Islet of Langerhans (tissue), 1 donor: ENCODE measurements at regions not wholly inside any gene's neighbourhood (a gene's known extent, or its start where the extent isn't known, plus 50 kb on each side); places are given as distances from the start of the nearest gene placed in this dataset.
A peak's percentile ranks its signal among the peaks of the same experiment; 100 is the strongest.

ENCODE experiments used
- FAIRE-seq: peaks from one replicate; lab custom pipeline; 2011; peaks lifted over from hg19 to GRCh38; lab: Jason Lieb, UNC

DNA sequence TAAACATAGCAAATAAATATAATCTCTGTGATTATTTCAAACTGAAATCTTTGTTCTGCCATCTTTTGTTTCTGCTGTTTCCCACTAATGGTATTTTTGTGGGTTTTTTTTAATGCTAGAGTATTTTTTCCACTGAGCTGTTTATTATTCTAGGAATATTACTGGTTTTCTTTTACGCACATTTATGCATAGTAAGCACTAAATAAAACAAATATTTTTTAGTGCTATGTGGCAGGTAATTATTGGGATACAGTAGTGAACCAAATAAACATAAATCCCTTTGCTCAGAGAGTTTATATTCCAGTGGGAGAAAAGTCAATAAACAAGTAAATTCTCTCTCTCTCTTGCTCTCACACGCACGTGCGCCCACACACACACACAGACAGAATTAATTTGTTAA, 397.4 kb downstream of the PRDM5 start:
- FAIRE-seq = no peak

- no peak for FAIRE-seq
Measured at GRCh38 chr4:120524237-120524636, 398.3 kb downstream of the PRDM5 start.

DNA sequence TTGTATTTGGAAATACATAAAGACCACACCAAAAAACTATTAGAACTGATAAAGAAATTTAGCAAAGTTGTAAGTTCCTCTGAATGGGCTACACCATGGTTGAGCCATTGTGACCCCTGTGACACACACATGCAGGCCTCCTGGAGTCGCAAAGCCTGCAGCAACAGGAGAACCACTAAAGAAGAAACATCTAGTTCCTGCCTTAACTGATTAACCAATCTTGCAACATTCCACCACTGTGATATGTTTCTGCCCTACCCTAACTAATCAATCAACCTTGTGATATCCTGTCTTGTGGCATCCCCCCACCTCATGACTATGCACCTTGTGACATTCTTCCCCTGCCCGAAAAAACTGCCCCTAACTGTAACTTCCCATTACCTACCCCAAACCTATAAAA, 401.8 kb downstream of the PRDM5 start:
- FAIRE-seq = no peak

GRCh38 chr4:120517966-120518365, 404.6 kb downstream of the PRDM5 start:
- peak; percentile 79 for FAIRE-seq

DNA sequence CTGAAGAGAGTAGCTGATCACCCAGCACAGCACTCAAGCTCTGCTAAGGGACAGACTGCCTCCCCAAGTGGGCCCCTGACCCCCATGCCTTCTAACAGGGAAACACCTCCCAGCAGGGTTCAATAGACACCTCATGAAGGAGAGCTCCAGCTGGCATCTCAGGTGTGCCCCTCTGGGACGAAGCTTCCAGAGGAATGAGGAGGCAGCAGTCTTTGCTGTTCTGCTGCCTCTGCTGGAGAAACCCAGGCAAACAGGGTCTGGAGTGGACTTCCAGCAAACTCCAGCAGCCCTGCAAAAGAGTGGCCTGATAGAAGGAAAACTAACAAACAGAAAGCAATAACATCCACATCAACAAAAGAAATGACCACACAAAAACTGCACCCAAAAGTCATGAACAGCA, 412.8 kb downstream of the PRDM5 start:
- FAIRE-seq = no peak

DNA sequence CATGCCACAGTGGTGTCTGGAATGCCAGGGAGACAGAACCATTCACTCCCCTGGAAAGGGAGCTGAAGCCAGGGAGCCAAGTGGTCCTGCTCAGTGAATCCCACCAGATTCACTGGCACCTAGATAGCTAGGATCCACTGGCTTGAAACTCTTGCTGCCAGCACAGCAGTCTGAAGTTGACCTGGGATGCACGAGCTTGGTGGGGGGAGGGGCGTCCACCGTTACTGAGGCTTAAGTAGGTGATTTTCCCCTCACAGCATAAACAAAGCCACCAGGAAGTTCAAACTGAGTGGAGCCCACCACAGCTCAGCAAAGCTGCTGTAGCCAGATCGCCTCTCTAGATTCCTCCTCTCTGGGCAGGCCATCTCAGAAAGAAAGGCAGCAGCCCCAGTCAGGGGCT, 413.3 kb downstream of the PRDM5 start:
- FAIRE-seq = no peak

DNA sequence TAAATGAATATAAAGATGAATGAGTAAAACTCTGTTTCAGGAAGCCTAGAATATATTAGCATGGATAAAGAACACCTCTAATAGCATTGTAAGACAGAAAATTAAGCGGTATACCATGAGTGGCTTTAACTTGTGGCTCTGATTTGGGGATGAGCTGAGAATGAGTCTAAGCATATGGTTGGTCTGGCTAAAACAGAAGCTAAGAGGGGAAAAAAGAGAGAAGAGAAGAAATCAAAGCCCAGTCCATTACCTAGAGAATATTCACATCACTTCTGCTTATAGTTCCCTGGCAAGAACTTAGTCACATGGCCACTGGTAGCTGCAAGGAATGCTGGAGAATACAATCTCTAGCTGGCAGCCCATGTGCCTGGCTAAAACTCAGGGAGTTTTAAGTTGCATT, 414.5 kb downstream of the PRDM5 start:
- no peak for FAIRE-seq

- FAIRE-seq = no peak
Measured at GRCh38 chr4:120506536-120506935, 416.0 kb downstream of the PRDM5 start.

- no peak for FAIRE-seq
Measured at GRCh38 chr4:120498678-120499077, 423.8 kb downstream of the PRDM5 start.

DNA sequence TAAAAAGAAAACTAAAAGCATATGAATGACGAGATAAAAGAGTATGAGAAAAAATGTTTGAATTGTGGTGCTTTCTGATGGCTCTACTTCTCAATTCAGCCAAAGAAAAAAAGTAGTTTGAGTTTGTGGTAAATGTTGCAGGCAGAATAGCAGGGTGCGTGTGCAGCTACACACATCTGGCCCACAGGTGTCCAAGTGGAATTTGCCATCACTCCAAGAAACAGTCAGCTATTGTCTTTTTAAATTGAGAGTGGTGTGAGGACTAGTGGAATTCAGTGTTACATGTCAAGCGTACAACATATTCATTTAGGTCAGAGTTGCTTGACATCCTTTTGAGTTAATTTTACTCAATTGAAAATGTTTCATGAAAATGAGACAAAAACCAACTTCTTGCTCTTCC, 424.8 kb upstream of the MAD2L1 start:
- FAIRE-seq = no peak

DNA sequence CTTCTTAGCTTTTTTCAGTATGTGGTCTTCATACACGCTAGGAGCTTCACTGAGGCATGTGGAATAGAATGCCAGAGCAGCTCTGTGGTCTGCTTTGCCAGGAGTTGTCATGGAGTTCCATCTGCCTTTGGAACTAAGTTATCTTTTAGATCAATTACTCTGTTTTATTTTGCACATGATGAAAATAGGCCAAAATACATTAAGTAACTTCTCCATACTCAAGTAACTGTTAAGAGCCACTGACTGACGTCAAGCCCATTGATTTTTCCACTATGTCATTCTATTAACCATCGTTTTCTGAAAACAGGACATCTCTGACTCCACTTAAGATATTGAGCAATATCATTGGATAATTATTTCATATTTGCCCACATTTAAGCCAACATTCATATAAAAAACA, 415.1 kb upstream of the MAD2L1 start:
- FAIRE-seq = no peak

- no peak for FAIRE-seq
Measured at GRCh38 chr4:120472447-120473131, 405.9 kb upstream of the MAD2L1 start.

DNA sequence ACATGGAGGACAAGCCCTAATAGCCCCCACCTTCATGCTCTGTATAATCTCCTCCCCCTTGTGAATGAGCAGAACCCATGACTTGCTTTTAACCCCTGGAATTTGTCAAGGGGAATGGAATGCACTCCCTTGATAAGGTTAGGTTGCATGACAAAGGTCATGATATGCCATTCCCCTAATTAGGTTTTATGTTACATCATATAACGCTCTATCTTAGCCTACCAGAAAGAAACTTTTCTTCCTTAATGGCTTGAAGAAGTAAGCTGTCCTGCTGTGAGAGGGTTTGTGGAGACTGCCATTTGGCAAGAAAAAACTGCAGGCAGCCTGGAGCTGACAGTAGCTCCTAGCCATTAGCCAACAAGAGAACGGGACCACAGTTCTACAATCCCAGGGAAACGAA, 399.8 kb upstream of the MAD2L1 start:
- FAIRE-seq = no peak

GRCh38 chr4:120454788-120455187, 388.1 kb upstream of the MAD2L1 start:
- FAIRE-seq = no peak

GRCh38 chr4:120452536-120452935, 385.9 kb upstream of the MAD2L1 start:
- no peak for FAIRE-seq

DNA sequence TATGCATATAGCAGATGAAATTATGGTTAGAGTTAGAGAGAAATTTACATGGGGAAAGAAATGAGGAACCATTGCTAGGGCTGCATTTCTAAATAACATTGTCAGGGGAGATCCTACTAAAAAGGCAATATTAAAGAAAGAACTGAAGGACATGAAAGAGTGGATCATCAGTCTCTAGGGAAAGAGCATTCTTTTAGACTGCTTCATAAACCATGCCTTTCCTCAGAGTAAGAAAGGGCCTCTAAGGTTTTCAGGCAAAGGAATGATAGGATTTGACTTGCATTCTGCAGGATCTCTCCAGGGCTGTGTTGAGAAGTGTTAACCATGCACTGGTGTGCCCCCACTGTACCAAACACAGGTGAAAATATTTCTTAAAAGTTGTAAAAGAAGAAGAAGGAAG, 385.4 kb upstream of the MAD2L1 start:
- no peak for FAIRE-seq

DNA sequence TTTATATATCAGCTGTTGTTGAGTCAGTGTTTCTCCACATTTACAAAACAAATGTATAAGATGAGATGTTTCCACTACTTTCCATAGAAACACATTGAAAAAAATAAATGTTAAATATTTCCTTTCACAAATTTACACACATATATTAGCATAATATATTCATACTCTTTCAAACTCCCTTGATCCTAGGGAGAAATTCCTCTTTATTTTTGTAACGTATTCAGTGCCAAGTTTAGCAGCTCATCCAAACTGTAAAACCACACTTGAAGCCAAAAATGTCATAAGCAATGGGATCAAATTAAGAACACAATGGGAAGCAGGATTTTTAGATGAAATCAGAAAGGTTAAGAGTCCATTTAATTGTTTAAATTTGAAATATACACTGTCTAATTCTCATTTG, 381.1 kb upstream of the MAD2L1 start:
- no peak for FAIRE-seq

DNA sequence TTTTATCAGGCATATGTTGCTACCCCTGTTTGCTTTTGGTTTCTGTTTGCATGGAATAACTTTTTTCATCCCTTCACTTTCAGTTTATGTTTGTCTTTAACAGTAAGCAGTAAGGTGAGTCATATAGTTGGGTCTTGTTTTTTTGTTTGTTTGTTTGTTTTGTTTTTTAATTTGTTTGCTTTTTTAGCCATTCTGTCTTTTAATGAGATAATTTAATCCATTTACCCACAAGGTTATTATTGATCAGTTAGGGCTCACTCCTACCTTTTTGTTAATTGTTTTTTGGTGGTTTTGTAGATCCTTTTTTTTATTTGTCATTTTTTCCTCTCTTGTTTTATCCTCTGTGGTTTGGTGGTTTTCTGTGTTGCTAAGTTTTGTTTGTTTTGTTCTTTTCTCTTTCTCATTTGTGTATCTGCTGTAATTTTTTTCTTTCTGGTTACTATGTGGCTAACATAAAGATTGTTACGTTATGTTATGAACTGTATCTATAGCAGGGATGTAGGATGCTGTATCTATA, 379.5 kb upstream of the MAD2L1 start:
- no peak for FAIRE-seq

GRCh38 chr4:120445186-120445585, 378.5 kb upstream of the MAD2L1 start:
- FAIRE-seq = no peak

GRCh38 chr4:120443116-120443515, 376.5 kb upstream of the MAD2L1 start:
- no peak for FAIRE-seq

DNA sequence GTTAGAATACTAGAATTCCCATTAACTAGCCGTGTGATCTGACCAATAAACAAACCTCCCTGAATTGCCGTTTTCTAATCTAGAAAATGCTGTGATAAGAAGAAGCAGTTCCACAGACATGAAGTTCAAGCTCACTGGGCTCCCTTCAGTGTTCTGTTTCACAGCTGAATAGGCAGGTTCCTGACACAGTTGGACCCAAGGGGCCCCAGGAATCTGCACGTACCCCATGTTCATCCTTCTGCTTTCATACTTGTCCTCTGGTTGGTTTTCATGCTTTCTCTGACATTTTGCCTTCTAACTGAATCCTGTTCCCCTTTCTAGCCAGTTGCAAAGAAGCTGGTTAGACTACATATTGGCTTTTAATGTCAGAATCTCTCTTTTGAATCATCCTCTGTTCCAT, 374.1 kb upstream of the MAD2L1 start:
- FAIRE-seq = no peak

- no peak for FAIRE-seq
Measured at GRCh38 chr4:120435179-120435578, 368.5 kb upstream of the MAD2L1 start.

DNA sequence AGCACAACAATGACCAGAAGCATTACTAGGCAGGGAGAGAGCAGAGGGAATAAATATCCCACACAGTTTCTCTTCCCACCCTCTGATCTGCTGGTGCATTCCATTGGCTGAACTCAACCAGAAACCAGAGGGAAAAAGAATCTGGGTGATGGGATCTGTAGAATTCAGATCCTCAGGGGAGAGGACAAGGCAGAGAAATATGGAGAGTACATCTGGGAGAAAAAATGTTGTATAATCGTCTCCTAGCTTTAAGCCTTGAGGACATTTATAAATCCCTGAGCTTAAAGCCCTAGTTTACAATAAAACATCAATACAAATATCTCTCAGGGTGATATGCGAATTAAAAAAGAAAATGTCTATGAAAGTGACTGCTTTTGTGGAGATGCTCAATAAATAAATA, 368.1 kb upstream of the MAD2L1 start:
- no peak for FAIRE-seq

- FAIRE-seq = no peak
Measured at GRCh38 chr4:120432301-120432860, 365.7 kb upstream of the MAD2L1 start.
